MM.1S (cell line): ENCODE measurements at regions not wholly inside any gene's neighbourhood (a gene's known extent, or its start where the extent isn't known, plus 50 kb on each side); places are given as distances from the start of the nearest gene placed in this dataset.

Experiments used
- DNase-seq: peaks from one replicate; pipeline ENCODE4 v3.0.0-alpha.2; 2015
- H2AFZ ChIP-seq: fragments of 300-600 bp; sonication (generic); 2 replicates; pipeline ENCODE4 v1.6.0; 2016; ENCODE audit warnings: antibody characterized with exemption, low read length
- H3F3A ChIP-seq: fragments of 300-600 bp; sonication (generic); 2 replicates; pipeline ENCODE4 v1.6.1; 2016; ENCODE audit warnings: mild to moderate bottlenecking, antibody characterized with exemption, low read length, moderate library complexity, mixed read lengths; ENCODE audit not compliant: insufficient read depth
- H3K27ac ChIP-seq: fragments of 300-600 bp; sonication (generic); 2 replicates; pipeline ENCODE4 v1.5.1; 2016; ENCODE audit warnings: mild to moderate bottlenecking, low read length
- H3K27me3 ChIP-seq: fragments of 300-600 bp; sonication (generic); replicated peaks from 2 replicates; pipeline ENCODE4 v1.6.0; 2016; ENCODE audit warnings: low read length; ENCODE audit not compliant: insufficient read depth
- H3K36me3 ChIP-seq: fragments of 300-600 bp; sonication (generic); replicated peaks from 2 replicates; pipeline ENCODE4 v1.6.1; 2016; ENCODE audit warnings: mild to moderate bottlenecking, low read length, mixed read lengths; ENCODE audit not compliant: insufficient read depth
- H3K4me1 ChIP-seq: fragments of 300-600 bp; sonication (generic); 2 replicates; pipeline ENCODE4 v1.6.1; 2016; ENCODE audit warnings: low read length, mixed read lengths
- H3K4me2 ChIP-seq: fragments of 300-600 bp; sonication (generic); 2 replicates; pipeline ENCODE4 v1.6.0; 2016; ENCODE audit warnings: low read depth, low read length
- H3K4me3 ChIP-seq: fragments of 300-600 bp; sonication (generic); 2 replicates; pipeline ENCODE4 v1.5.1; 2016; ENCODE audit warnings: low read length, mixed read lengths
- H3K79me2 ChIP-seq: fragments of 300-600 bp; sonication (generic); 2 replicates; pipeline ENCODE4 v1.6.1; 2016; ENCODE audit warnings: mixed run types, low read length, mixed read lengths
- H3K9ac ChIP-seq: fragments of 300-600 bp; sonication (generic); 2 replicates; pipeline ENCODE4 v1.6.1; 2016; ENCODE audit warnings: low read length, mixed read lengths
- H3K9me2 ChIP-seq: fragments of 300-600 bp; sonication (generic); replicated peaks from 2 replicates; pipeline ENCODE4 v1.6.1; 2016; ENCODE audit warnings: mild to moderate bottlenecking, low read length, mixed read lengths; ENCODE audit not compliant: insufficient read depth
- H3K9me3 ChIP-seq: fragments of 300-600 bp; sonication (generic); replicated peaks from 2 replicates; pipeline ENCODE4 v1.6.1; 2016; ENCODE audit warnings: mild to moderate bottlenecking, low read length, mixed read lengths; ENCODE audit not compliant: insufficient read depth
- H4K20me1 ChIP-seq: fragments of 300-600 bp; sonication (generic); 2 replicates; pipeline ENCODE4 v1.6.1; 2016; ENCODE audit warnings: mild to moderate bottlenecking, low read length, moderate library complexity, mixed read lengths; ENCODE audit not compliant: insufficient read depth
- EZH2 ChIP-seq: fragments of 300-600 bp; sonication (generic); optimal IDR thresholded peaks from 2 replicates; pipeline ENCODE3; 2017; ENCODE audit warnings: low read depth, mild to moderate bottlenecking, antibody characterized with exemption, low read length, mixed read lengths
- EZH2phosphoT487 ChIP-seq: fragments of 300-600 bp; sonication (generic); IDR thresholded peaks from 2 replicates; pipeline ENCODE4 v1.6.1; 2018; ENCODE audit warnings: antibody characterized with exemption, low read length
- TF ChIP-seq, protein P1 (sequence below): fragments of 300-600 bp; sonication (generic); IDR thresholded peaks from 2 replicates; pipeline ENCODE4 v1.5.1; 2016; ENCODE audit warnings: antibody characterized with exemption, low read length, mixed read lengths

DNA sequence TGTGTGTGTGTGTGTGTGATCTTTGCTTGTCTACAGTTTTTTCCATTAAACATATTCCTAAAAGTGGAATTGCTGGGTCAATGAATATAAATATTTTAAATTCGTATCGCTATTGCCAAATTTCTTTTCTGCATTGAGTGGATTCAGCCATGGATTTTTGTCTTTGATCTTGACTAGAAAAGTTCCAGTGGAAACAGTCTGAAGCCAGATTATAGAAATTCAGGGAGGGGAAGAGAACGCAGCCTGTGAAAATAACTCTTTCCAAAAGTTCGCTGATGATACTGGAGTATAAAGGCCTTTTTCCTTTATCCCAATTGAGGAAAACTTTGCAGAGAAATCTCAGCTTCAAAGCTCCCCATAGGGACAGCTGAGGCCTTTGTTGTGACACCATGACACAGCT is 292.3 kb upstream of the CD180 start:
- Histone ChIP-seq H3F3A (no peaks in the 10 kb centered on the region), H3K4me3 (no peak overlapping the region)

DNA sequence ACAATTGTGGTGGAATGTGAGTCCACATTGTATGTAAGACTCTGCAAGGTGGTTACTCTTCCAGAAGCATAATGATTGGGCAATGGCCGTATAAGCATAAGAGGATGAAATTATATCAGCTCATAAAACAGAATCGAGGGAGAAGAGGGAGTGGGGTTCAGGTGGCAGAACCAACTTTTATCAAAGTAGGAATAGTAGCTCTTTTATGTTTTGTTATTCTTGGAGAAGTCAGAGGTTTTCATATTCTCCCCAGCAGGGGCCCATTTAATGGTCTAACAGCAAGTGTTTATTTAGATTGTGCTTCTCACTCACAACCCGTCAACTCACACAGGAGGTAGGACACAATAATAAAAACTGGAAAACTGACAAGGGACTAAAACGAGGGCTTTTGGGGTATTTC is 291.3 kb upstream of the CD180 start:
- H3K79me2 ChIP-seq: no peaks in the 10 kb centered on the region
- no peak for DNase-seq
- no peaks in the 10 kb centered on the region for H3K36me3 ChIP-seq
- no peaks in the 10 kb centered on the region for H3K9me2 ChIP-seq
- H3K4me3 ChIP-seq: no peak overlapping the region
- no peak overlapping the region for H2AFZ ChIP-seq
- H3F3A ChIP-seq: no peaks in the 10 kb centered on the region
- no peaks in the 10 kb centered on the region for H3K27me3 ChIP-seq
- no peaks in the 10 kb centered on the region for H3K4me1 ChIP-seq
- no peaks in the 10 kb centered on the region for H3K9me3 ChIP-seq
- no peak overlapping the region for H3K27ac ChIP-seq
- TF ChIP-seq EZH2phosphoT487 (no peak), EZH2 (no peak)
- TF ChIP-seq, protein P1, sequence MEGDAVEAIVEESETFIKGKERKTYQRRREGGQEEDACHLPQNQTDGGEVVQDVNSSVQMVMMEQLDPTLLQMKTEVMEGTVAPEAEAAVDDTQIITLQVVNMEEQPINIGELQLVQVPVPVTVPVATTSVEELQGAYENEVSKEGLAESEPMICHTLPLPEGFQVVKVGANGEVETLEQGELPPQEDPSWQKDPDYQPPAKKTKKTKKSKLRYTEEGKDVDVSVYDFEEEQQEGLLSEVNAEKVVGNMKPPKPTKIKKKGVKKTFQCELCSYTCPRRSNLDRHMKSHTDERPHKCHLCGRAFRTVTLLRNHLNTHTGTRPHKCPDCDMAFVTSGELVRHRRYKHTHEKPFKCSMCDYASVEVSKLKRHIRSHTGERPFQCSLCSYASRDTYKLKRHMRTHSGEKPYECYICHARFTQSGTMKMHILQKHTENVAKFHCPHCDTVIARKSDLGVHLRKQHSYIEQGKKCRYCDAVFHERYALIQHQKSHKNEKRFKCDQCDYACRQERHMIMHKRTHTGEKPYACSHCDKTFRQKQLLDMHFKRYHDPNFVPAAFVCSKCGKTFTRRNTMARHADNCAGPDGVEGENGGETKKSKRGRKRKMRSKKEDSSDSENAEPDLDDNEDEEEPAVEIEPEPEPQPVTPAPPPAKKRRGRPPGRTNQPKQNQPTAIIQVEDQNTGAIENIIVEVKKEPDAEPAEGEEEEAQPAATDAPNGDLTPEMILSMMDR: no peak
- H3K4me2 ChIP-seq: no peak overlapping the region
- H4K20me1 ChIP-seq: no peaks in the 10 kb centered on the region
- no peak overlapping the region for H3K9ac ChIP-seq

More for the DNA sequence above, 292.3 kb upstream of the CD180 start:
- H3K27me3 ChIP-seq: no peaks in the 10 kb centered on the region
- no peak overlapping the region for H2AFZ ChIP-seq
- H4K20me1 ChIP-seq: no peaks in the 10 kb centered on the region
- no peak overlapping the region for H3K9ac ChIP-seq
- H3K9me2 ChIP-seq: no peaks in the 10 kb centered on the region
- no peaks in the 10 kb centered on the region for H3K9me3 ChIP-seq
- H3K4me1 ChIP-seq: no peaks in the 10 kb centered on the region
- no peak for TF ChIP-seq EZH2phosphoT487
- no peak for TF ChIP-seq EZH2
- TF ChIP-seq, protein P1: no peak
- H3K4me2 ChIP-seq: no peak overlapping the region
- H3K79me2 ChIP-seq: no peaks in the 10 kb centered on the region
- no peak for DNase-seq
- H3K36me3 ChIP-seq: no peaks in the 10 kb centered on the region
- no peak overlapping the region for H3K27ac ChIP-seq

DNA sequence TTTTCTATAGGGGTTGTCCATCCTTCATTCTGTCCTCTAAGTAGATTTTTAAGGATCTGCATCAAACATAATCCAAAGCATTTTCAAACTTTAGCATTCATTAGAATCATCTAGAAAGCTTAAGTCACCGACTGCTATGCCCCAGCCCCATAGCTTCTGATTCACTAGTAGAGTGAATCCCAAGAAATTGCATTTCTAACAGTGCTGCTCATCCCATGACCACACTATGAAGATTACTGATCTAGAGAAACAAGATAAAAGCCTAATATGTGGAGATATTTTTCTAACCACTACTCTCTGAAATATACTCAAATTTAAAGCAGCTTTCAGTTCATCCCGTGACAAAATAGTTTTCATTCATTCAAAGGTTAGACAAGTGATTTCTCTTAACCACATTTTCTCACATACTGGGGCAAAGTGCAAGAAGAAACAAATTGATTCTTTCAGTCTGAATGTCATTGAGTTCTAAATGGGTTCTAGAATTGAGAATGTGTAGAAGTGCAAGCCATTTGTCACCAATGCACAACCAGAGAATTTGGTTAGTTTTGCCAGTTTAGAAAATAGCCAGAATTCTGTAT is 286.9 kb upstream of the CD180 start:
- no peak overlapping the region for H3K4me2 ChIP-seq
- TF ChIP-seq EZH2 (no peak), EZH2phosphoT487 (no peak)
- TF ChIP-seq, protein P1: no peak
- H3K27ac ChIP-seq: no peak overlapping the region
- H3K4me3 ChIP-seq: no peak overlapping the region
- no peaks in the 10 kb centered on the region for H3F3A ChIP-seq
- H3K4me1 ChIP-seq: no peaks in the 10 kb centered on the region
- H4K20me1 ChIP-seq: no peaks in the 10 kb centered on the region
- no peak for DNase-seq
- no peaks in the 10 kb centered on the region for H3K36me3 ChIP-seq
- H3K79me2 ChIP-seq: no peaks in the 10 kb centered on the region
- no peak overlapping the region for H3K9ac ChIP-seq
- no peaks in the 10 kb centered on the region for H3K9me2 ChIP-seq
- no peaks in the 10 kb centered on the region for H3K9me3 ChIP-seq
- H2AFZ ChIP-seq: no peak overlapping the region
- no peaks in the 10 kb centered on the region for H3K27me3 ChIP-seq
